ENCODE measurements at regions not wholly inside any gene's neighbourhood (a gene's known extent, or its start where the extent isn't known, plus 50 kb on each side); places are given as distances from the start of the nearest gene placed in this dataset.

- no peaks in the 10 kb centered on the region; a peak in 1 of 7 replicates for H3K36me3 Mint-ChIP-seq (ENCODE audit: insufficient read depth in 1 of 3, low read depth in 3 of 3)
These were observed 83.1 kb upstream of the IGFBP7 start for GRCh38 chr4:57193209-57193810.

More at GRCh38 chr4:57193209-57193810, 83.1 kb upstream of the IGFBP7 start:
- Histone ChIP-seq H3K9ac (ENCODE audit: extremely low read depth, insufficient read length, low read length) (no peak overlapping the region), H3K18ac (ENCODE audit: insufficient read length, low read depth, low read length) (no peak overlapping the region), H3K4ac (ENCODE audit: low read depth, low read length) (no peak overlapping the region), H4K8ac (replicated peaks; ENCODE audit: insufficient read length, low read depth, low read length) (no peak overlapping the region), H3K56ac (ENCODE audit: insufficient read length, low read depth, low read length) (no peak overlapping the region), H3K9me3 (ENCODE audit: control insufficient read depth, low read depth, low read length) (no peaks in the 10 kb centered on the region), H3K4me1 (ENCODE audit: insufficient read depth, low read length) (peaks cover 20% of the 10 kb centered on the region), H2AK5ac (ENCODE audit: insufficient read length, low read length) (no peak overlapping the region), H2AFZ (ENCODE audit: low read length) (no peak overlapping the region), H3K23ac (ENCODE audit: insufficient read length, low read depth, low read length) (no peak overlapping the region), H2BK120ac (ENCODE audit: low read depth, low read length, poor library complexity, severe bottlenecking) (no peak overlapping the region), H3T11ph (ENCODE audit: low read length) (no peak overlapping the region), H3K14ac (ENCODE audit: insufficient read depth, low read length) (no peak overlapping the region), H4K5ac (ENCODE audit: insufficient read length, low read depth, low read length) (no peak overlapping the region), H3K27me3 (ENCODE audit: insufficient read depth, low read length) (no peaks in the 10 kb centered on the region; the same call in 1 of the 2 replicates), H2BK5ac (ENCODE audit: insufficient read length, low read length) (no peak overlapping the region), H3K4me2 (ENCODE audit: insufficient read depth, insufficient read length, low read length) (no peak overlapping the region), H3K27ac (ENCODE audit: insufficient read length, low read depth, low read length) (no peak overlapping the region), H4K20me1 (ENCODE audit: control insufficient read depth, insufficient read depth, insufficient read length) (no peaks in the 10 kb centered on the region), H2BK15ac (ENCODE audit: low read depth, low read length) (no peak overlapping the region), H2BK20ac (ENCODE audit: low read depth, low read length, poor library complexity, severe bottlenecking) (no peak overlapping the region), H2BK12ac (ENCODE audit: insufficient read length, low read depth, low read length) (no peak overlapping the region), H4K91ac (ENCODE audit: insufficient read length, low read depth, low read length) (no peak overlapping the region), H3K79me2 (ENCODE audit: insufficient read depth, low read length) (no peaks in the 10 kb centered on the region), H3K79me1 (ENCODE audit: insufficient read depth, low read depth, low read length, poor library complexity, severe bottlenecking) (no peaks in the 10 kb centered on the region), H3K23me2 (ENCODE audit: insufficient read length, low read depth, low read length, poor library complexity, severe bottlenecking) (no peaks in the 10 kb centered on the region)
- Mint-ChIP-seq H3K4me1 (peaks cover 35 to 36% of the 10 kb centered on the region in 2 experiments), H3K9me3 (no peaks in the 10 kb centered on the region; a peak in 1 of 5 replicates), H3K4me3 (no peak overlapping the region; a peak in 1 of 5 replicates), H3K27ac (no peak overlapping the region), H3K27me3 (ENCODE audit: low read depth) (peaks cover 86% of the 10 kb centered on the region)
- no CpG with 5 or more reads among the region's 3 CpGs for WGBS (ENCODE audit: extremely low coverage, insufficient read length, low lambda C conversion rate)
- TF ChIP-seq CTCF (conservative IDR thresholded peaks at IDR 0.05): no peak
- DNase-seq: no peak
